GM23338 (cell line): ENCODE measurements at regions not wholly inside any gene's neighbourhood (a gene's known extent, or its start where the extent isn't known, plus 50 kb on each side); places are given as distances from the start of the nearest gene placed in this dataset.

Experiments
- EZH2 ChIP-seq: fragments of 200-600 bp; sonication (generic); IDR thresholded peaks from one replicate; pipeline ENCODE4 v1.8.0; 2017; ENCODE audit warnings: antibody characterized with exemption, mild to moderate bottlenecking, low read depth; ENCODE audit not compliant: unreplicated experiment
- EZH2phosphoT487 ChIP-seq: fragments of 200-600 bp; sonication (generic); IDR thresholded peaks from one replicate; pipeline ENCODE4 v1.8.1; 2018; ENCODE audit warnings: antibody characterized with exemption; ENCODE audit not compliant: unreplicated experiment
- ZNF114 ChIP-seq: fragments of 250-450 bp; sonication (Bioruptor Pico); IDR thresholded peaks from 2 replicates; pipeline ENCODE4 v1.5.0; 2020; ENCODE audit warnings: mild to moderate bottlenecking, moderate library complexity
- TF ChIP-seq, protein P1 (sequence below), 2 experiments: fragments of 200-600 bp in 1 of 2; sonication (generic) in 1 of 2; conservative IDR thresholded peaks; 2 replicates each; pipeline versions ENCODE4 v1.5.1 to v1.6.1; 2016 to 2017; ENCODE audit warnings: antibody characterized with exemption in 2 of 2, low read depth in 2 of 2, mild to moderate bottlenecking in 2 of 2, moderate library complexity in 1 of 2

DNA sequence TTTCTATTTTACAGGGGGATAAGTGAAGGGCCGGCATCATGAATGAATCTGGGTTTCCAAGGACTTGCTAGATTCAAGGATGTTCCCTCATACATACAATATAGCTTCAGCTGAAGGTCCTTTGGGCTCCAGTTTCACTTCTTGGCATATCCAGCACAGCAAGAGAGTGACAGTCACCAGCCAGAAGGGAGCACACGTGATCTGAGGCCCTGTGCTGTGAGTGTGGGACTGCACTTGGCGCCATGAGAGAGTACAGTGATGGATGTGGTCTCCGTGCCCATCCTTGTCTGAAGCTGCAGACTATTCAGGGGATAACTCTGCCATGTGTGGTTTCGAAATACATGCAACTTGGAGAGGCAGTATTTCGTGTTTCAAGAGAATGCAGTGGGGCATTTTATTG is 159.7 kb upstream of the DSCAM start:
- TF ChIP-seq EZH2phosphoT487 (no peak), ZNF114 (CRISPR knock-in tag) (no peak), EZH2 (no peak)
- TF ChIP-seq, protein P1, sequence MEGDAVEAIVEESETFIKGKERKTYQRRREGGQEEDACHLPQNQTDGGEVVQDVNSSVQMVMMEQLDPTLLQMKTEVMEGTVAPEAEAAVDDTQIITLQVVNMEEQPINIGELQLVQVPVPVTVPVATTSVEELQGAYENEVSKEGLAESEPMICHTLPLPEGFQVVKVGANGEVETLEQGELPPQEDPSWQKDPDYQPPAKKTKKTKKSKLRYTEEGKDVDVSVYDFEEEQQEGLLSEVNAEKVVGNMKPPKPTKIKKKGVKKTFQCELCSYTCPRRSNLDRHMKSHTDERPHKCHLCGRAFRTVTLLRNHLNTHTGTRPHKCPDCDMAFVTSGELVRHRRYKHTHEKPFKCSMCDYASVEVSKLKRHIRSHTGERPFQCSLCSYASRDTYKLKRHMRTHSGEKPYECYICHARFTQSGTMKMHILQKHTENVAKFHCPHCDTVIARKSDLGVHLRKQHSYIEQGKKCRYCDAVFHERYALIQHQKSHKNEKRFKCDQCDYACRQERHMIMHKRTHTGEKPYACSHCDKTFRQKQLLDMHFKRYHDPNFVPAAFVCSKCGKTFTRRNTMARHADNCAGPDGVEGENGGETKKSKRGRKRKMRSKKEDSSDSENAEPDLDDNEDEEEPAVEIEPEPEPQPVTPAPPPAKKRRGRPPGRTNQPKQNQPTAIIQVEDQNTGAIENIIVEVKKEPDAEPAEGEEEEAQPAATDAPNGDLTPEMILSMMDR (conservative IDR thresholded peaks at IDR 0.05; ENCODE audit: low read depth in 2 of 2), result no peak
